ENCODE measurements at regions not wholly inside any gene's neighbourhood (a gene's known extent, or its start where the extent isn't known, plus 50 kb on each side); places are given as distances from the start of the nearest gene placed in this dataset.

DNA sequence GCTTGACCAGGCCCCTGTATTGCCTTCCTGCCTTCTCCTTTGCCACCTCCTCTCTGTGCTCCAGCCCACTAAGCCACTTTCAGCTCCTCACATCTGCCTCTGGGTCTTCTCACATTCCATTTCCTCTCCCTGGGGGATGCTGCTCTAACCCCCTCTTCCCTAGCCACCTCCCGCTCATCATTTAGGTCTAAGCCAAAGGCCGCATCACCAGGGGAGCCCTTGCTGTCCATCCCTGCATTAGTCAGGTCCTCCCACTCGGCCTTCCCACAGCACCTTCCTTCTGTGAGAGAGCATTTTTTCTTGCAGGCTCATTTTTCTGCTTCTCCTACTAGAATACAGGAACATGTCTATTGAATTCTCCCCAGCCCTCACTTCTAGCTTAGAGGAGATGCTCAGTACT lies 72.6 kb upstream of the GALNT10 start:
- TF ChIP-seq, protein P1, sequence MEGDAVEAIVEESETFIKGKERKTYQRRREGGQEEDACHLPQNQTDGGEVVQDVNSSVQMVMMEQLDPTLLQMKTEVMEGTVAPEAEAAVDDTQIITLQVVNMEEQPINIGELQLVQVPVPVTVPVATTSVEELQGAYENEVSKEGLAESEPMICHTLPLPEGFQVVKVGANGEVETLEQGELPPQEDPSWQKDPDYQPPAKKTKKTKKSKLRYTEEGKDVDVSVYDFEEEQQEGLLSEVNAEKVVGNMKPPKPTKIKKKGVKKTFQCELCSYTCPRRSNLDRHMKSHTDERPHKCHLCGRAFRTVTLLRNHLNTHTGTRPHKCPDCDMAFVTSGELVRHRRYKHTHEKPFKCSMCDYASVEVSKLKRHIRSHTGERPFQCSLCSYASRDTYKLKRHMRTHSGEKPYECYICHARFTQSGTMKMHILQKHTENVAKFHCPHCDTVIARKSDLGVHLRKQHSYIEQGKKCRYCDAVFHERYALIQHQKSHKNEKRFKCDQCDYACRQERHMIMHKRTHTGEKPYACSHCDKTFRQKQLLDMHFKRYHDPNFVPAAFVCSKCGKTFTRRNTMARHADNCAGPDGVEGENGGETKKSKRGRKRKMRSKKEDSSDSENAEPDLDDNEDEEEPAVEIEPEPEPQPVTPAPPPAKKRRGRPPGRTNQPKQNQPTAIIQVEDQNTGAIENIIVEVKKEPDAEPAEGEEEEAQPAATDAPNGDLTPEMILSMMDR (IDR thresholded peaks at IDR 0.05), result no peak
- TF ChIP-seq, protein P2, sequence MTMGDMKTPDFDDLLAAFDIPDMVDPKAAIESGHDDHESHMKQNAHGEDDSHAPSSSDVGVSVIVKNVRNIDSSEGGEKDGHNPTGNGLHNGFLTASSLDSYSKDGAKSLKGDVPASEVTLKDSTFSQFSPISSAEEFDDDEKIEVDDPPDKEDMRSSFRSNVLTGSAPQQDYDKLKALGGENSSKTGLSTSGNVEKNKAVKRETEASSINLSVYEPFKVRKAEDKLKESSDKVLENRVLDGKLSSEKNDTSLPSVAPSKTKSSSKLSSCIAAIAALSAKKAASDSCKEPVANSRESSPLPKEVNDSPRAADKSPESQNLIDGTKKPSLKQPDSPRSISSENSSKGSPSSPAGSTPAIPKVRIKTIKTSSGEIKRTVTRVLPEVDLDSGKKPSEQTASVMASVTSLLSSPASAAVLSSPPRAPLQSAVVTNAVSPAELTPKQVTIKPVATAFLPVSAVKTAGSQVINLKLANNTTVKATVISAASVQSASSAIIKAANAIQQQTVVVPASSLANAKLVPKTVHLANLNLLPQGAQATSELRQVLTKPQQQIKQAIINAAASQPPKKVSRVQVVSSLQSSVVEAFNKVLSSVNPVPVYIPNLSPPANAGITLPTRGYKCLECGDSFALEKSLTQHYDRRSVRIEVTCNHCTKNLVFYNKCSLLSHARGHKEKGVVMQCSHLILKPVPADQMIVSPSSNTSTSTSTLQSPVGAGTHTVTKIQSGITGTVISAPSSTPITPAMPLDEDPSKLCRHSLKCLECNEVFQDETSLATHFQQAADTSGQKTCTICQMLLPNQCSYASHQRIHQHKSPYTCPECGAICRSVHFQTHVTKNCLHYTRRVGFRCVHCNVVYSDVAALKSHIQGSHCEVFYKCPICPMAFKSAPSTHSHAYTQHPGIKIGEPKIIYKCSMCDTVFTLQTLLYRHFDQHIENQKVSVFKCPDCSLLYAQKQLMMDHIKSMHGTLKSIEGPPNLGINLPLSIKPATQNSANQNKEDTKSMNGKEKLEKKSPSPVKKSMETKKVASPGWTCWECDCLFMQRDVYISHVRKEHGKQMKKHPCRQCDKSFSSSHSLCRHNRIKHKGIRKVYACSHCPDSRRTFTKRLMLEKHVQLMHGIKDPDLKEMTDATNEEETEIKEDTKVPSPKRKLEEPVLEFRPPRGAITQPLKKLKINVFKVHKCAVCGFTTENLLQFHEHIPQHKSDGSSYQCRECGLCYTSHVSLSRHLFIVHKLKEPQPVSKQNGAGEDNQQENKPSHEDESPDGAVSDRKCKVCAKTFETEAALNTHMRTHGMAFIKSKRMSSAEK (CRISPR knock-in tag; IDR thresholded peaks at IDR 0.05; ENCODE audit: borderline replicate concordance), result no peak
- no peak for TF ChIP-seq RELA (CRISPR knock-in tag; IDR thresholded peaks at IDR 0.05; ENCODE audit: borderline replicate concordance)
- no peak for TF ChIP-seq ETV6 (CRISPR knock-in tag; IDR thresholded peaks at IDR 0.05)
- no peak for TF ChIP-seq KAT7 (CRISPR knock-in tag; IDR thresholded peaks at IDR 0.05; ENCODE audit: borderline replicate concordance)
- TF ChIP-seq ATF1 (CRISPR knock-in tag; IDR thresholded peaks at IDR 0.05), result no peak
- no peak for TF ChIP-seq NFYB (CRISPR knock-in tag; conservative IDR thresholded peaks at IDR 0.05; ENCODE audit: low read depth)
- no peak for TF ChIP-seq SP1 (CRISPR knock-in tag; conservative IDR thresholded peaks at IDR 0.05)
- TF ChIP-seq, protein P3, sequence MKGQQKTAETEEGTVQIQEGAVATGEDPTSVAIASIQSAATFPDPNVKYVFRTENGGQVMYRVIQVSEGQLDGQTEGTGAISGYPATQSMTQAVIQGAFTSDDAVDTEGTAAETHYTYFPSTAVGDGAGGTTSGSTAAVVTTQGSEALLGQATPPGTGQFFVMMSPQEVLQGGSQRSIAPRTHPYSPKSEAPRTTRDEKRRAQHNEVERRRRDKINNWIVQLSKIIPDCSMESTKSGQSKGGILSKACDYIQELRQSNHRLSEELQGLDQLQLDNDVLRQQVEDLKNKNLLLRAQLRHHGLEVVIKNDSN (CRISPR knock-in tag; IDR thresholded peaks at IDR 0.05), result no peak
- TF ChIP-seq CREM (CRISPR knock-in tag; IDR thresholded peaks at IDR 0.05), result no peak
- no peak for TF ChIP-seq SMAD3 (CRISPR knock-in tag; IDR thresholded peaks at IDR 0.05; ENCODE audit: borderline replicate concordance)
- TF ChIP-seq, protein P4, sequence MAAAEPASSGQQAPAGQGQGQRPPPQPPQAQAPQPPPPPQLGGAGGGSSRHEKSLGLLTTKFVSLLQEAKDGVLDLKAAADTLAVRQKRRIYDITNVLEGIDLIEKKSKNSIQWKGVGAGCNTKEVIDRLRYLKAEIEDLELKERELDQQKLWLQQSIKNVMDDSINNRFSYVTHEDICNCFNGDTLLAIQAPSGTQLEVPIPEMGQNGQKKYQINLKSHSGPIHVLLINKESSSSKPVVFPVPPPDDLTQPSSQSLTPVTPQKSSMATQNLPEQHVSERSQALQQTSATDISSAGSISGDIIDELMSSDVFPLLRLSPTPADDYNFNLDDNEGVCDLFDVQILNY (CRISPR knock-in tag; IDR thresholded peaks at IDR 0.05), result no peak
- TF ChIP-seq CREB1 (CRISPR knock-in tag; IDR thresholded peaks at IDR 0.05), result no peak
